IMR-90 (cell line): ENCODE measurements at regions not wholly inside any gene's neighbourhood (a gene's known extent, or its start where the extent isn't known, plus 50 kb on each side); places are given as distances from the start of the nearest gene placed in this dataset.

Experiments used
- ATAC-seq: fragments of 200-7000 bp; cut with Tn5 transposase; 2 replicates; pipeline ENCODE4 v1.9.1; 2020; ENCODE audit warnings: low read depth, mild to moderate bottlenecking, moderate library complexity
- BruUV-seq: library from RNA; stranded (reverse); fragments of 400-500 nt; replicated peaks from 2 replicates; lab custom pipeline; 2021; lab: Mats Ljungman, UMichigan
- CTCF ChIA-PET: fragments of 300-600 bp; formaldehyde crosslinking; extraction: SDS; loops from one replicate; lab custom pipeline; 2021; ENCODE audit warnings: antibody characterized with exemption; lab: Yijun Ruan, JAX
- POLR2A ChIA-PET: fragments of 300-600 bp; sonication (Branson Sonifier 250); formaldehyde crosslinking; loops from one replicate; lab custom pipeline; 2022; ENCODE audit warnings: antibody characterized with exemption; ENCODE audit not compliant: unreplicated experiment; lab: Charles Lee
- DNase-seq: peaks from one replicate; pipeline ENCODE4 v3.0.0; 2013
- H2AFZ ChIP-seq: replicated peaks from 2 replicates; pipeline ENCODE3; 2013; ENCODE audit warnings: low read length, mild to moderate bottlenecking; ENCODE audit not compliant: poor library complexity
- H2AK5ac ChIP-seq: 2 replicates; pipeline ENCODE4 v1.6.1; 2013; ENCODE audit warnings: low read depth, low read length, inconsistent platforms
- H2AK9ac ChIP-seq: replicated peaks from 2 replicates; pipeline ENCODE3; 2013; ENCODE audit warnings: mild to moderate bottlenecking, low read depth, low read length, moderate library complexity; ENCODE audit not compliant: poor library complexity
- H2BK120ac ChIP-seq: 2 replicates; pipeline ENCODE4 v1.6.1; 2013; ENCODE audit warnings: low read depth, low read length, inconsistent platforms
- H2BK15ac ChIP-seq: 3 replicates; pipeline ENCODE4 v1.6.1; 2013; ENCODE audit warnings: low read depth, low read length, inconsistent platforms
- H2BK20ac ChIP-seq: 2 replicates; pipeline ENCODE4 v1.6.1; 2013; ENCODE audit warnings: low read depth, mild to moderate bottlenecking, inconsistent platforms, low read length, moderate library complexity
- H2BK5ac ChIP-seq: 2 replicates; pipeline ENCODE4 v1.6.1; 2013; ENCODE audit warnings: mild to moderate bottlenecking, low read depth, low read length, inconsistent platforms; ENCODE audit not compliant: poor library complexity, severe bottlenecking
- H3K14ac ChIP-seq: replicated peaks from 2 replicates; pipeline ENCODE4 v1.6.1; 2013; ENCODE audit warnings: low read depth, low read length, inconsistent platforms
- H3K18ac ChIP-seq: 2 replicates; pipeline ENCODE4 v1.6.1; 2013; ENCODE audit warnings: low read depth, low read length, control low read depth
- H3K23ac ChIP-seq: 2 replicates; pipeline ENCODE4 v1.6.1; 2013; ENCODE audit warnings: low read depth, low read length, inconsistent platforms
- H3K27ac ChIP-seq: 2 replicates; pipeline ENCODE4 v1.5.1; 2013; ENCODE audit warnings: mild to moderate bottlenecking, control low read depth, low read length; ENCODE audit not compliant: insufficient read depth
- H3K27me3 ChIP-seq: 2 replicates; pipeline ENCODE4 v1.6.1; 2013; ENCODE audit warnings: low read length; ENCODE audit not compliant: control insufficient read depth, insufficient read depth
- H3K36me3 ChIP-seq: 2 replicates; pipeline ENCODE4 v1.6.1; 2013; ENCODE audit warnings: low read length, mixed read lengths; ENCODE audit not compliant: control insufficient read depth, insufficient read depth
- H3K4ac ChIP-seq: 2 replicates; pipeline ENCODE4 v1.6.1; 2013; ENCODE audit warnings: low read depth, low read length, inconsistent platforms
- H3K4me1 ChIP-seq: 2 replicates; pipeline ENCODE4 v1.6.1; 2013; ENCODE audit warnings: low read length, mixed read lengths; ENCODE audit not compliant: control insufficient read depth, insufficient read depth
- H3K4me2 ChIP-seq: 2 replicates; pipeline ENCODE4 v1.6.1; 2013; ENCODE audit warnings: low read depth, mild to moderate bottlenecking, control low read depth, low read length, moderate library complexity
- H3K4me3 ChIP-seq: 2 replicates; pipeline ENCODE4 v1.5.1; 2013; ENCODE audit warnings: low read depth, mild to moderate bottlenecking, control low read depth, low read length, moderate library complexity; ENCODE audit not compliant: insufficient read depth
- H3K56ac ChIP-seq: 2 replicates; pipeline ENCODE4 v1.6.1; 2013; ENCODE audit warnings: low read length, inconsistent platforms; ENCODE audit not compliant: insufficient read depth; ENCODE audit errors: extremely low read depth
- H3K79me1 ChIP-seq, 2 experiments: 2 replicates each; pipeline ENCODE4 v1.6.1; 2013; ENCODE audit warnings: low read length in 2 of 2, inconsistent platforms in 1 of 2, low read depth in 1 of 2
- H3K9ac ChIP-seq: 2 replicates; pipeline ENCODE4 v1.6.1; 2013; ENCODE audit warnings: low read depth, low read length, control low read depth
- H3K9me1 ChIP-seq: 2 replicates; pipeline ENCODE4 v1.6.1; 2013; ENCODE audit warnings: low read length, inconsistent platforms; ENCODE audit not compliant: insufficient read depth
- H3K9me3 ChIP-seq: 2 replicates; pipeline ENCODE4 v1.6.1; 2013; ENCODE audit warnings: low read length; ENCODE audit not compliant: control insufficient read depth, insufficient read depth
- H4K20me1 ChIP-seq: 2 replicates; pipeline ENCODE4 v1.6.1; 2013; ENCODE audit warnings: low read length, inconsistent platforms; ENCODE audit not compliant: insufficient read depth
- H4K5ac ChIP-seq: 2 replicates; pipeline ENCODE4 v1.6.1; 2013; ENCODE audit warnings: mild to moderate bottlenecking, low read depth, low read length, control low read depth
- H4K8ac ChIP-seq, 2 experiments: 2 replicates each; pipeline ENCODE4 v1.6.1; 2013; ENCODE audit warnings: low read depth in 2 of 2, low read length in 2 of 2, control low read depth in 1 of 2, inconsistent platforms in 1 of 2
- H4K91ac ChIP-seq: 2 replicates; pipeline ENCODE4 v1.6.1; 2013; ENCODE audit warnings: low read depth, low read length, inconsistent platforms; ENCODE audit not compliant: insufficient read depth
- BHLHE40 ChIP-seq: fragments of 150-350 bp; IDR thresholded peaks from 2 replicates; pipeline ENCODE4 v1.6.1; 2016; ENCODE audit warnings: mild to moderate bottlenecking, low read depth, low read length
- CEBPB ChIP-seq: IDR thresholded peaks from 2 replicates; pipeline ENCODE4 v1.6.1; 2012; ENCODE audit warnings: low read depth, low read length, improper control_type of control experiment
- CHD1 ChIP-seq: IDR thresholded peaks from 2 replicates; pipeline ENCODE4 v1.6.1; 2012; ENCODE audit warnings: low read depth, low read length, improper control_type of control experiment
- FOS ChIP-seq: fragments of 150-350 bp; IDR thresholded peaks from 2 replicates; pipeline ENCODE4 v1.6.1; 2016; ENCODE audit warnings: low read depth, low read length
- MAFK ChIP-seq: IDR thresholded peaks from 2 replicates; pipeline ENCODE4 v1.6.1; 2012; ENCODE audit warnings: low read depth, low read length, improper control_type of control experiment
- MAZ ChIP-seq: IDR thresholded peaks from 2 replicates; pipeline ENCODE4 v1.6.1; 2012; ENCODE audit warnings: low read depth, mild to moderate bottlenecking, low read length, improper control_type of control experiment, moderate library complexity, borderline replicate concordance
- MXI1 ChIP-seq: IDR thresholded peaks from 2 replicates; pipeline ENCODE4 v1.6.1; 2012; ENCODE audit warnings: low read depth, mild to moderate bottlenecking, low read length, moderate library complexity, borderline replicate concordance
- NFE2L2 ChIP-seq: fragments of 150-350 bp; IDR thresholded peaks from 2 replicates; pipeline ENCODE4 v1.6.1; 2016; ENCODE audit warnings: low read depth, mild to moderate bottlenecking, low read length
- POLR2A ChIP-seq: IDR thresholded peaks from 2 replicates; pipeline ENCODE4 v1.6.1; 2012; ENCODE audit warnings: mild to moderate bottlenecking, low read depth, low read length
- RAD21 ChIP-seq: IDR thresholded peaks from 2 replicates; pipeline ENCODE4 v1.6.1; 2012; ENCODE audit warnings: low read length, improper control_type of control experiment
- RCOR1 ChIP-seq: IDR thresholded peaks from 2 replicates; pipeline ENCODE4 v1.6.1; 2012; ENCODE audit warnings: mild to moderate bottlenecking, low read length, improper control_type of control experiment; ENCODE audit not compliant: insufficient replicate concordance
- RFX5 ChIP-seq: IDR thresholded peaks from 2 replicates; pipeline ENCODE4 v1.8.0; 2012; ENCODE audit warnings: low read depth, mild to moderate bottlenecking, low read length, moderate library complexity
- SMC3 ChIP-seq: fragments of 150-350 bp; IDR thresholded peaks from 2 replicates; pipeline ENCODE4 v1.6.1; 2016; ENCODE audit warnings: low read depth, mild to moderate bottlenecking, antibody characterized with exemption, low read length, moderate library complexity
- WGBS, 2 experiments: methylation state at CpG; one replicate each; pipeline versions ENCODE4 v1.1.5 to v1.1.7; 2013; ENCODE audit warnings: missing lambda C conversion rate in 2 of 2; ENCODE audit not compliant: insufficient read length in 1 of 2; ENCODE audit errors: extremely low coverage in 2 of 2; 5-methylcytosine and 5-hydroxymethylcytosine counted together
- dilution Hi-C: fragments of 300-500 bp; cut with HindIII; formaldehyde crosslinking; loops from one replicate; pipeline ENCODE4 v1.14.3; 2018; ENCODE audit warnings: low sequenced_read_pairs; ENCODE audit not compliant: unreplicated experiment
- in situ Hi-C: fragments of 300-500 bp; cut with MboI; formaldehyde crosslinking; loops from 3 replicates; pipeline ENCODE4 v1.14.3; 2019; ENCODE audit warnings: low sequenced_read_pairs, inconsistent platforms, mixed read lengths
- intact Hi-C: fragments of 100-400 bp; cut with micrococcal nuclease; formaldehyde crosslinking; loops from 2 replicates; pipeline ENCODE4 v1.10.0; 2022
- TF ChIP-seq, protein P1 (sequence below): fragments of 150-350 bp; IDR thresholded peaks from 2 replicates; pipeline ENCODE4 v1.6.1; 2016; ENCODE audit warnings: low read depth, mild to moderate bottlenecking, low read length, moderate library complexity, borderline replicate concordance
- TF ChIP-seq, protein P2 (sequence below): conservative IDR thresholded peaks from 2 replicates; pipeline ENCODE4 v1.5.1; 2012; ENCODE audit warnings: mild to moderate bottlenecking, low read depth, low read length, improper control_type of control experiment
- TF ChIP-seq, protein P3 (sequence below): fragments of 150-350 bp; IDR thresholded peaks from 2 replicates; pipeline ENCODE4 v1.6.1; 2017; ENCODE audit warnings: mild to moderate bottlenecking, antibody characterized with exemption, low read length, low read depth

DNA sequence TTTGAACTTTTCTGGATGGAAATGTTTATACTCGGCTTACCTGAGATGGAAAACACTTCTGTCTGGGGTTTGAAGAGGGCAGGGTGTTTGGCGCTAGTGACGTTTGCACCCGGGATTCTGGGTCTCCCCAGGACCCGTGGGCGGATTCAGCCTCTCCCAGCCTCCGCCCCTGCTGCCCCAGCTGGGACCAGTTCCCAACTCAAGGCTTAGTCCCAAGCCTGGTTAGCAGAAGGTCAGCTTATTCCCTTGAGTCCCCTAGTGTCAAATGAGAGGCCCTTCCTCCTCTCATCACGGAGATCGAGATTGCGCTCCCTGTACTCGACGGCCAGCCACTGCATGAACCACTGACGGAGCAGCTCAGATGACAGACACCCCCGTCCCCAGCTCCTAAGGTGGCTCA is 123.2 kb downstream of the RTP5 start:
- H3K56ac ChIP-seq, result no peak overlapping the region
- H3K36me3 ChIP-seq, result no peaks in the 10 kb centered on the region
- dilution Hi-C loops, result no loop called here
- no peak overlapping the region for H3K9ac ChIP-seq
- no peaks in the 10 kb centered on the region for H3K9me1 ChIP-seq
- no peak overlapping the region for H2BK20ac ChIP-seq
- BruUV-seq, result no TSS peak
- DNase-seq (no peak), ATAC-seq (no peak)
- 80% methylated on average over 11 of the region's 14 CpGs; no CpG with 5 or more reads in 1 of the 2 experiments for WGBS, 2 experiments
- in situ Hi-C loops, result no loop called here
- TF ChIP-seq POLR2A (no peak), BHLHE40 (no peak), RAD21 (no peak), CEBPB (no peak), NFE2L2 (no peak), RFX5 (no peak), SMC3 (no peak), CHD1 (no peak), MAFK (no peak), RCOR1 (no peak), MAZ (no peak), FOS (no peak), MXI1 (no peak)
- TF ChIP-seq, protein P1, sequence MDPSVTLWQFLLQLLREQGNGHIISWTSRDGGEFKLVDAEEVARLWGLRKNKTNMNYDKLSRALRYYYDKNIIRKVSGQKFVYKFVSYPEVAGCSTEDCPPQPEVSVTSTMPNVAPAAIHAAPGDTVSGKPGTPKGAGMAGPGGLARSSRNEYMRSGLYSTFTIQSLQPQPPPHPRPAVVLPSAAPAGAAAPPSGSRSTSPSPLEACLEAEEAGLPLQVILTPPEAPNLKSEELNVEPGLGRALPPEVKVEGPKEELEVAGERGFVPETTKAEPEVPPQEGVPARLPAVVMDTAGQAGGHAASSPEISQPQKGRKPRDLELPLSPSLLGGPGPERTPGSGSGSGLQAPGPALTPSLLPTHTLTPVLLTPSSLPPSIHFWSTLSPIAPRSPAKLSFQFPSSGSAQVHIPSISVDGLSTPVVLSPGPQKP, result no peak
- TF ChIP-seq, protein P2, sequence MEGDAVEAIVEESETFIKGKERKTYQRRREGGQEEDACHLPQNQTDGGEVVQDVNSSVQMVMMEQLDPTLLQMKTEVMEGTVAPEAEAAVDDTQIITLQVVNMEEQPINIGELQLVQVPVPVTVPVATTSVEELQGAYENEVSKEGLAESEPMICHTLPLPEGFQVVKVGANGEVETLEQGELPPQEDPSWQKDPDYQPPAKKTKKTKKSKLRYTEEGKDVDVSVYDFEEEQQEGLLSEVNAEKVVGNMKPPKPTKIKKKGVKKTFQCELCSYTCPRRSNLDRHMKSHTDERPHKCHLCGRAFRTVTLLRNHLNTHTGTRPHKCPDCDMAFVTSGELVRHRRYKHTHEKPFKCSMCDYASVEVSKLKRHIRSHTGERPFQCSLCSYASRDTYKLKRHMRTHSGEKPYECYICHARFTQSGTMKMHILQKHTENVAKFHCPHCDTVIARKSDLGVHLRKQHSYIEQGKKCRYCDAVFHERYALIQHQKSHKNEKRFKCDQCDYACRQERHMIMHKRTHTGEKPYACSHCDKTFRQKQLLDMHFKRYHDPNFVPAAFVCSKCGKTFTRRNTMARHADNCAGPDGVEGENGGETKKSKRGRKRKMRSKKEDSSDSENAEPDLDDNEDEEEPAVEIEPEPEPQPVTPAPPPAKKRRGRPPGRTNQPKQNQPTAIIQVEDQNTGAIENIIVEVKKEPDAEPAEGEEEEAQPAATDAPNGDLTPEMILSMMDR, result no peak
- TF ChIP-seq, protein P3, sequence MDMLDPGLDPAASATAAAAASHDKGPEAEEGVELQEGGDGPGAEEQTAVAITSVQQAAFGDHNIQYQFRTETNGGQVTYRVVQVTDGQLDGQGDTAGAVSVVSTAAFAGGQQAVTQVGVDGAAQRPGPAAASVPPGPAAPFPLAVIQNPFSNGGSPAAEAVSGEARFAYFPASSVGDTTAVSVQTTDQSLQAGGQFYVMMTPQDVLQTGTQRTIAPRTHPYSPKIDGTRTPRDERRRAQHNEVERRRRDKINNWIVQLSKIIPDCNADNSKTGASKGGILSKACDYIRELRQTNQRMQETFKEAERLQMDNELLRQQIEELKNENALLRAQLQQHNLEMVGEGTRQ, result no peak
- no peak overlapping the region for H4K5ac ChIP-seq
- no peak overlapping the region for H3K4me3 ChIP-seq
- no peak overlapping the region for H2AFZ ChIP-seq
- no peaks in the 10 kb centered on the region for H3K4me1 ChIP-seq
- H3K27ac ChIP-seq, result no peak overlapping the region
- H3K14ac ChIP-seq, result no peak overlapping the region
- H2AK9ac ChIP-seq, result no peak overlapping the region
- H3K18ac ChIP-seq, result no peak overlapping the region
- no peak overlapping the region for H2BK5ac ChIP-seq
- no peak overlapping the region for H4K8ac ChIP-seq
- H2AK5ac ChIP-seq, result no peak overlapping the region
- no peaks in the 10 kb centered on the region for H4K20me1 ChIP-seq
- H3K9me3 ChIP-seq, result peaks cover 6% of the 10 kb centered on the region
- no peak overlapping the region for H2BK15ac ChIP-seq
- no peak overlapping the region for H3K23ac ChIP-seq
- no peak overlapping the region for H3K4ac ChIP-seq
- no peak overlapping the region for H4K91ac ChIP-seq
- intact Hi-C loops, result no loop called here
- no peak overlapping the region for H2BK120ac ChIP-seq
- no peaks in the 10 kb centered on the region for H3K79me1 ChIP-seq
- CTCF ChIA-PET, result no interaction called here
- H3K27me3 ChIP-seq, result peaks cover 21% of the 10 kb centered on the region
- POLR2A ChIA-PET, result interaction anchor here (0.6 kb wide), 1 partner anchor 557 kb away, joined by 11 read pairs; no protein-coding TSS in a partner anchor
- no peak overlapping the region for H3K4me2 ChIP-seq
